OCI-LY3 (cell line): ENCODE measurements at regions not wholly inside any gene's neighbourhood (a gene's known extent, or its start where the extent isn't known, plus 50 kb on each side); places are given as distances from the start of the nearest gene placed in this dataset.

ENCODE experiments used
- H2AFZ ChIP-seq: fragments of 200-600, 300-600 bp; shearing (Covaris generic); 2 replicates; pipeline ENCODE4 v1.6.0; 2014; ENCODE audit warnings: antibody characterized with exemption, low read depth, low read length
- H3K27ac ChIP-seq: fragments of 200-600, 300-600 bp; sonication (generic); 2 replicates; pipeline ENCODE4 v1.5.1; 2014; ENCODE audit warnings: mild to moderate bottlenecking, low read length, moderate library complexity, mixed read lengths
- H3K27me3 ChIP-seq: fragments of 200-600, 300-600 bp; sonication (generic); 2 replicates; pipeline ENCODE4 v1.6.1; 2014; ENCODE audit warnings: low read depth, low read length, mixed read lengths
- H3K36me3 ChIP-seq: fragments of 200-600, 300-600 bp; sonication (generic); replicated peaks from 2 replicates; pipeline ENCODE3; 2014; ENCODE audit warnings: low read depth, low read length, mixed read lengths
- H3K4me1 ChIP-seq: fragments of 300-600, 200-600 bp; sonication (generic); 2 replicates; pipeline ENCODE4 v1.6.1; 2014; ENCODE audit warnings: low read length, mixed read lengths
- H3K4me2 ChIP-seq: fragments of 200-600, 300-600 bp; sonication (generic); 2 replicates; pipeline ENCODE4 v1.6.1; 2014; ENCODE audit warnings: low read length, mixed read lengths
- H3K4me3 ChIP-seq: fragments of 300-600, 200-600 bp; sonication (generic); 2 replicates; pipeline ENCODE4 v1.5.1; 2014; ENCODE audit warnings: antibody characterized with exemption, mild to moderate bottlenecking, low read length, moderate library complexity
- H3K79me2 ChIP-seq: fragments of 300-600, 200-600 bp; shearing (Covaris generic); 2 replicates; pipeline ENCODE4 v1.6.1; 2014; ENCODE audit warnings: mild to moderate bottlenecking, low read length, mixed read lengths
- H3K9ac ChIP-seq: fragments of 300-600, 200-600 bp; shearing (Covaris generic); 2 replicates; pipeline ENCODE4 v1.6.0; 2014; ENCODE audit warnings: mild to moderate bottlenecking, low read length, moderate library complexity
- H3K9me3 ChIP-seq: fragments of 200-600, 300-600 bp; shearing (Covaris generic); 2 replicates; pipeline ENCODE4 v1.6.1; 2014; ENCODE audit warnings: low read length, mixed read lengths; ENCODE audit not compliant: insufficient read depth
- H4K20me1 ChIP-seq: fragments of 200-600, 300-600 bp; sonication (generic); 2 replicates; pipeline ENCODE4 v1.6.1; 2016; ENCODE audit warnings: low read length, mixed read lengths; ENCODE audit not compliant: insufficient read depth
- CTCF ChIP-seq: fragments of 200-600, 300-600 bp; sonication (generic); IDR thresholded peaks from 2 replicates; pipeline ENCODE4 v1.5.1; 2014; ENCODE audit warnings: antibody characterized with exemption, low read length, low read depth
- EZH2phosphoT487 ChIP-seq: fragments of 200-600 bp; shearing (Covaris generic); IDR thresholded peaks from 2 replicates; pipeline ENCODE4 v1.6.1; 2018; ENCODE audit warnings: antibody characterized with exemption, mixed run types, low read depth

DNA sequence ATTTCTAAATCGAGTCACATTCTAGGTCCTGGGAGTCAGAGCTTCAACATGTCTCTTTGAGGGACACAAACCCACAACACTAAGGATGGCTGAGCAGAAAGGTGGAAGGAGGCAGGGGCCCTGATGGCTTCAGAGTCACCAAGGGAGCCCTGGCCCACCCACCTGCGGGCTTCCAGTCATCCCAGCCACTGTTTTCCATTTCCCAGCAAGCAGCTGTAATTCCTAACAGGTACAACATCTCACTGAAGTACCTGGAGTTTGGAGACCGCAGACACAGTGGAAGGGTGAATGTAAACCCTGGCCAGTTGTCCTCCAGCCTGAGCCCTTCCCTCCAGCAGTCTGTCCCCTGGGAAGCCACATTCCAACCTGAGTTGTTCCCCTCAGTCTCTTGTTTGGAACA is 562.8 kb downstream of the TBC1D22A start:
- Histone ChIP-seq H3K79me2 (no peaks in the 10 kb centered on the region), H3K4me3 (no peak overlapping the region), H3K9ac (no peak overlapping the region), H2AFZ (no peak overlapping the region), H4K20me1 (no peaks in the 10 kb centered on the region), H3K27me3 (no peaks in the 10 kb centered on the region), H3K36me3 (no peaks in the 10 kb centered on the region), H3K27ac (no peak overlapping the region), H3K9me3 (peaks cover 9% of the 10 kb centered on the region), H3K4me2 (no peak overlapping the region), H3K4me1 (no peaks in the 10 kb centered on the region)
- TF ChIP-seq CTCF (no peak), EZH2phosphoT487 (no peak)

- Histone ChIP-seq H2AFZ (no peak overlapping the region), H3K36me3 (no peaks in the 10 kb centered on the region), H3K27ac (no peak overlapping the region), H4K20me1 (no peaks in the 10 kb centered on the region), H3K79me2 (no peaks in the 10 kb centered on the region), H3K9ac (no peak overlapping the region), H3K4me3 (no peak overlapping the region), H3K9me3 (peaks cover 9% of the 10 kb centered on the region), H3K4me1 (no peaks in the 10 kb centered on the region), H3K27me3 (no peaks in the 10 kb centered on the region), H3K4me2 (no peak overlapping the region)
- TF ChIP-seq CTCF: no peak
- no peak for TF ChIP-seq EZH2phosphoT487
Observed at GRCh38 chr22:47324435-47324990, 562.1 kb downstream of the TBC1D22A start.

DNA sequence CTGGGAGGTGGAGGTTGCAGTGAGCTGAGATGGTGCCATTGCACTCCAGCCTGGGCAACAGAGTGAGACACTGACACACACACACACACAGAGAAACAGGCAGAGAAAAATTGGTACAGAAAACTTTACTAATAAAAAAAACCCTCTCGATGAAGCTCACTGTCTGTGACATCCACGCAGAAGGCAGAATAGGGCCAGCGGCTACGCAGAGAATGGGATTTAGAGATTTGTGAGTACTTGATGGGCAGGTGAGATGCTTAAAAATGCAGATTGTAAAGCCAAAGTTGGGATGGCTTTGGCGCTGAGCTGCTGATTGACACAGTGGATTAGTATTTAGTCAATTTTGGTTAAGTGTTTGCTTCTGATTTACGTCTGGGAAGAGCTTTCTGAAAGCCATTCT is 561.1 kb downstream of the TBC1D22A start:
- Histone ChIP-seq H2AFZ (no peak overlapping the region), H3K27me3 (no peaks in the 10 kb centered on the region), H3K36me3 (no peaks in the 10 kb centered on the region), H3K9ac (no peak overlapping the region), H3K79me2 (no peaks in the 10 kb centered on the region), H3K27ac (no peak overlapping the region), H3K4me3 (no peak overlapping the region), H3K9me3 (peaks cover 9% of the 10 kb centered on the region), H4K20me1 (no peaks in the 10 kb centered on the region), H3K4me2 (no peak overlapping the region), H3K4me1 (no peaks in the 10 kb centered on the region)
- TF ChIP-seq CTCF (no peak), EZH2phosphoT487 (no peak)

DNA sequence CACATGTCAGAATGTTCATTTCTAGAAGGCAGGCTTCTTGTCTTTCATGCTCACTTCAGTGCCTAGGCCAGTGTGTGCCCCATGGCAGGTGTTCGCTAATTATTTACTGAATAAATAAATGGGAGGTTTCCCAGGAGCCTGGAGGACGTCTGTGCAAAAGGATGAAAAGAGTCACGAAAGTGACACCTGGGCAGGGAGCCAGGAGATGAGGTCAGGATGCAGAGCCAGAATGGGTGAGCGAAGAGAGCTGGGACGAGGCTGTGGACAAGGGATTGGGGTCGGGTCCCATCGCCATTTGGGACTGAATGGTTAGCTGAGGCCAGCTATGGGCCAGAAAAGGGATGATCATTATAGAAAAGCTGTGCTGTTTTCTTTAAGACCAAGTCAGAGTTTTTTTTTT is 560.4 kb downstream of the TBC1D22A start:
- Histone ChIP-seq H3K9ac (no peak overlapping the region), H3K36me3 (no peaks in the 10 kb centered on the region), H3K9me3 (peaks cover 9% of the 10 kb centered on the region), H3K27me3 (no peaks in the 10 kb centered on the region), H2AFZ (no peak overlapping the region), H3K4me3 (no peak overlapping the region), H3K4me1 (no peaks in the 10 kb centered on the region), H3K79me2 (no peaks in the 10 kb centered on the region), H3K4me2 (no peak overlapping the region), H3K27ac (no peak overlapping the region), H4K20me1 (no peaks in the 10 kb centered on the region)
- TF ChIP-seq EZH2phosphoT487: no peak
